MM.1S (cell line): ENCODE measurements at regions not wholly inside any gene's neighbourhood (a gene's known extent, or its start where the extent isn't known, plus 50 kb on each side); places are given as distances from the start of the nearest gene placed in this dataset.

ENCODE experiments used
- EZH2 ChIP-seq: fragments of 300-600 bp; sonication (generic); optimal IDR thresholded peaks from 2 replicates; pipeline ENCODE3; 2017; ENCODE audit warnings: low read depth, mild to moderate bottlenecking, antibody characterized with exemption, low read length, mixed read lengths
- EZH2phosphoT487 ChIP-seq: fragments of 300-600 bp; sonication (generic); IDR thresholded peaks from 2 replicates; pipeline ENCODE4 v1.6.1; 2018; ENCODE audit warnings: antibody characterized with exemption, low read length
- TF ChIP-seq, protein P1 (sequence below): fragments of 300-600 bp; sonication (generic); IDR thresholded peaks from 2 replicates; pipeline ENCODE4 v1.5.1; 2016; ENCODE audit warnings: antibody characterized with exemption, low read length, mixed read lengths

DNA sequence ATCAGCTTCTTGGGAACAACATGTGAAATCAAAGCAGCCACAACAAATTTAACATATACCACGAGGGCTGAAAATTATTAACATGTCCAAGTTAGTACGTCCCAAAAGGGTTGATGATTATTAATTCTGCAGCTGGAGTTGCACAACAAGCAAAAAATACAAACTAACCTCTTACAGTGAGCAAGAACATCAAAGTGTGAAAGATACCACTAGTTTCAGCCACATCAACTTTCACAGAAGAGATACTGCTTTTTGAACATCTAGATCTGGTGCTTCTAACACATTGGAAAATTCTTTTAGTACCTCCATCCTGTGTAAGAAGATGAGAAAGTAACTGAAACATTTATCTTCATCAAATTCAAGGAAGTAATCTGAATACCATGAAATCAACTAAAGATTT is 334.1 kb downstream of the PCDH7 start:
- no peak for TF ChIP-seq EZH2phosphoT487
- TF ChIP-seq, protein P1, sequence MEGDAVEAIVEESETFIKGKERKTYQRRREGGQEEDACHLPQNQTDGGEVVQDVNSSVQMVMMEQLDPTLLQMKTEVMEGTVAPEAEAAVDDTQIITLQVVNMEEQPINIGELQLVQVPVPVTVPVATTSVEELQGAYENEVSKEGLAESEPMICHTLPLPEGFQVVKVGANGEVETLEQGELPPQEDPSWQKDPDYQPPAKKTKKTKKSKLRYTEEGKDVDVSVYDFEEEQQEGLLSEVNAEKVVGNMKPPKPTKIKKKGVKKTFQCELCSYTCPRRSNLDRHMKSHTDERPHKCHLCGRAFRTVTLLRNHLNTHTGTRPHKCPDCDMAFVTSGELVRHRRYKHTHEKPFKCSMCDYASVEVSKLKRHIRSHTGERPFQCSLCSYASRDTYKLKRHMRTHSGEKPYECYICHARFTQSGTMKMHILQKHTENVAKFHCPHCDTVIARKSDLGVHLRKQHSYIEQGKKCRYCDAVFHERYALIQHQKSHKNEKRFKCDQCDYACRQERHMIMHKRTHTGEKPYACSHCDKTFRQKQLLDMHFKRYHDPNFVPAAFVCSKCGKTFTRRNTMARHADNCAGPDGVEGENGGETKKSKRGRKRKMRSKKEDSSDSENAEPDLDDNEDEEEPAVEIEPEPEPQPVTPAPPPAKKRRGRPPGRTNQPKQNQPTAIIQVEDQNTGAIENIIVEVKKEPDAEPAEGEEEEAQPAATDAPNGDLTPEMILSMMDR, result no peak
- TF ChIP-seq EZH2, result no peak
